A549 (cell line): ENCODE measurements at regions not wholly inside any gene's neighbourhood (a gene's known extent, or its start where the extent isn't known, plus 50 kb on each side); places are given as distances from the start of the nearest gene placed in this dataset.

Experiments used
- ATAC-seq, 2 experiments: fragments of 200-7000 bp in 1 of 2; fragments of >200 bp in 1 of 2; cut with Nextera tagmentation in 1 of 2; cut with Tn5 transposase in 1 of 2; 3 replicates each; pipeline versions ENCODE4 v1.8.0 to v1.9.1; 2018 to 2020; ENCODE audit warnings: mild to moderate bottlenecking in 1 of 2, moderate library complexity in 1 of 2
- CTCF ChIA-PET: fragments of 300-600 bp; sonication (Branson Sonifier 250); formaldehyde crosslinking; extraction: SDS; loops from one replicate; lab custom pipeline; 2021; ENCODE audit warnings: antibody characterized with exemption, inconsistent platforms; lab: Yijun Ruan, JAX
- POLR2A ChIA-PET: fragments of 350-600 bp; formaldehyde crosslinking; extraction: SDS; loops from one replicate; lab custom pipeline; 2021; ENCODE audit warnings: antibody characterized with exemption, inconsistent platforms; lab: Yijun Ruan, JAX
- DNase-seq, 2 experiments: peaks; one replicate each; pipeline versions ENCODE4 v3.0.0 to v3.0.0-alpha.2; 2011 to 2016; ENCODE audit warnings: low read depth in 1 of 2, low spot score in 1 of 2
- FAIRE-seq: peaks from 2 replicates; lab custom pipeline; 2011; peaks lifted over from hg19 to GRCh38; lab: Jason Lieb, UNC
- H3K27ac ChIP-seq, 2 experiments: fragments of >200 bp; sonication (Bioruptor Twin); formaldehyde crosslinking; 3 replicates each; pipeline ENCODE4 v1.5.1; 2016 to 2017
- H3K4me1 ChIP-seq: fragments of >200 bp; sonication (Bioruptor Twin); formaldehyde crosslinking; 3 replicates; pipeline ENCODE4 v1.6.1; 2016
- H3K4me2 ChIP-seq: fragments of >200 bp; sonication (Bioruptor Twin); formaldehyde crosslinking; 3 replicates; pipeline ENCODE4 v1.6.1; 2016
- H3K4me3 ChIP-seq: fragments of >200 bp; sonication (Bioruptor Twin); formaldehyde crosslinking; 3 replicates; pipeline ENCODE4 v1.5.1; 2016
- H3K9me3 ChIP-seq: fragments of >200 bp; sonication (Bioruptor Twin); formaldehyde crosslinking; 3 replicates; pipeline ENCODE4 v1.6.1; 2016
- CHD4 ChIP-seq: fragments of 200-600 bp; sonication (generic); IDR thresholded peaks from 2 replicates; pipeline ENCODE4 v1.6.1; 2016; ENCODE audit warnings: antibody characterized with exemption, mild to moderate bottlenecking, borderline replicate concordance
- GATA3 ChIP-seq: IDR thresholded peaks from 2 replicates; pipeline ENCODE4 v1.6.1; 2012; ENCODE audit warnings: borderline replicate concordance
- HDAC2 ChIP-seq: fragments of 200-600 bp; sonication (generic); IDR thresholded peaks from 2 replicates; pipeline ENCODE4 v1.6.1; 2016
- HEYL ChIP-seq: fragments of 250-450 bp; sonication (Bioruptor Pico); IDR thresholded peaks from 2 replicates; pipeline ENCODE4 v1.8.0; 2021; ENCODE audit warnings: mild to moderate bottlenecking, moderate library complexity
- HMGXB4 ChIP-seq: fragments of 250-450 bp; sonication (Bioruptor Pico); IDR thresholded peaks from 2 replicates; pipeline ENCODE4 v1.5.0; 2021; ENCODE audit warnings: mild to moderate bottlenecking, moderate library complexity, borderline replicate concordance
- HOXA7 ChIP-seq: fragments of 250-450 bp; sonication (Bioruptor Pico); IDR thresholded peaks from 2 replicates; pipeline ENCODE4 v1.5.0; 2020; ENCODE audit warnings: mild to moderate bottlenecking, moderate library complexity
- HOXB13 ChIP-seq: fragments of 250-450 bp; sonication (Bioruptor Pico); IDR thresholded peaks from 2 replicates; pipeline ENCODE4 v1.5.0; 2020; ENCODE audit warnings: low read depth, mild to moderate bottlenecking, moderate library complexity
- JUN ChIP-seq, 2 experiments: fragments of >200 bp; sonication (Bioruptor Twin); formaldehyde crosslinking; IDR thresholded peaks; 2 replicates in 1 of 2; 3 replicates in 1 of 2; pipeline ENCODE4 v1.6.1; 2016 to 2017
- KDM5A ChIP-seq: fragments of 200-600 bp; sonication (generic); IDR thresholded peaks from 2 replicates; pipeline ENCODE4 v1.6.1; 2016; ENCODE audit warnings: antibody characterized with exemption, mild to moderate bottlenecking
- MYC ChIP-seq: IDR thresholded peaks from 2 replicates; pipeline ENCODE4 v1.6.1; 2012; ENCODE audit warnings: mild to moderate bottlenecking, inconsistent platforms, low read length, improper control_type of control experiment, borderline replicate concordance
- PHF8 ChIP-seq: fragments of 200-600 bp; sonication (generic); IDR thresholded peaks from 2 replicates; pipeline ENCODE4 v1.6.1; 2016; ENCODE audit warnings: low read depth, mild to moderate bottlenecking, antibody characterized with exemption, moderate library complexity, borderline replicate concordance
- RAD21 ChIP-seq, 2 experiments: fragments of >200 bp in 1 of 2; sonication (Bioruptor Twin) in 1 of 2; formaldehyde crosslinking in 1 of 2; IDR thresholded peaks in 1 of 2; conservative IDR thresholded peaks in 1 of 2; 2 replicates in 1 of 2; 3 replicates in 1 of 2; pipeline ENCODE4 v1.6.1; 2012 to 2018; ENCODE audit warnings: inconsistent platforms in 1 of 2
- RARB ChIP-seq: fragments of 250-450 bp; sonication (Bioruptor Pico); IDR thresholded peaks from 2 replicates; pipeline ENCODE4 v1.8.0; 2021; ENCODE audit warnings: mild to moderate bottlenecking, moderate library complexity
- ZFP36 ChIP-seq: fragments of 450-650 bp; IDR thresholded peaks from 2 replicates; pipeline ENCODE4 v1.6.1; 2014; ENCODE audit warnings: borderline replicate concordance; ENCODE audit not compliant: partially characterized antibody
- ZNF302 ChIP-seq: fragments of 250-450 bp; sonication (Bioruptor Pico); IDR thresholded peaks from 2 replicates; pipeline ENCODE4 v1.9.0; 2021; ENCODE audit warnings: inconsistent platforms, mild to moderate bottlenecking, moderate library complexity
- ZSCAN20 ChIP-seq: fragments of 250-450 bp; sonication (Bioruptor Pico); IDR thresholded peaks from 2 replicates; pipeline ENCODE4 v1.8.0; 2022; ENCODE audit warnings: mild to moderate bottlenecking, moderate library complexity
- WGBS: methylation state at CpG from one replicate; pipeline ENCODE4 v1.1.6; 2017; ENCODE audit errors: missing lambda C conversion rate; 5-methylcytosine and 5-hydroxymethylcytosine counted together
- TF ChIP-seq, protein P1 (sequence below): fragments of 450-650 bp; IDR thresholded peaks from 2 replicates; pipeline ENCODE4 v1.6.1; 2014; ENCODE audit warnings: antibody characterized with exemption
- TF ChIP-seq, protein P2 (sequence below): fragments of >200 bp; sonication (Bioruptor Twin); formaldehyde crosslinking; IDR thresholded peaks from 3 replicates; pipeline ENCODE4 v1.6.1; 2016
- TF ChIP-seq, protein P3 (sequence below): fragments of >200 bp; sonication (Bioruptor Twin); formaldehyde crosslinking; IDR thresholded peaks from 2 replicates; pipeline ENCODE4 v1.6.1; 2016
- TF ChIP-seq, protein P4 (sequence below): fragments of >200 bp; sonication (Bioruptor Twin); formaldehyde crosslinking; IDR thresholded peaks from 3 replicates; pipeline ENCODE4 v1.5.1; 2016
- TF ChIP-seq, protein P5 (sequence below): IDR thresholded peaks from 2 replicates; pipeline ENCODE4 v1.6.1; 2012; ENCODE audit warnings: low read depth, borderline replicate concordance

- WGBS, result 86% methylated on average over 9 of the region's 9 CpGs
- FAIRE-seq, result no peak
- ChIA-PET POLR2A (no interaction called here), CTCF (no interaction called here)
- H3K27ac ChIP-seq, result no peak overlapping the region
- H3K4me3 ChIP-seq, result no peak overlapping the region
- DNase-seq, result no peak
- H3K4me2 ChIP-seq, result no peak overlapping the region
- TF ChIP-seq, protein P1, sequence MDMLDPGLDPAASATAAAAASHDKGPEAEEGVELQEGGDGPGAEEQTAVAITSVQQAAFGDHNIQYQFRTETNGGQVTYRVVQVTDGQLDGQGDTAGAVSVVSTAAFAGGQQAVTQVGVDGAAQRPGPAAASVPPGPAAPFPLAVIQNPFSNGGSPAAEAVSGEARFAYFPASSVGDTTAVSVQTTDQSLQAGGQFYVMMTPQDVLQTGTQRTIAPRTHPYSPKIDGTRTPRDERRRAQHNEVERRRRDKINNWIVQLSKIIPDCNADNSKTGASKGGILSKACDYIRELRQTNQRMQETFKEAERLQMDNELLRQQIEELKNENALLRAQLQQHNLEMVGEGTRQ, result no peak
- TF ChIP-seq RARB (CRISPR knock-in tag), result no peak
- no peak for TF ChIP-seq PHF8
- TF ChIP-seq HMGXB4 (CRISPR knock-in tag), result no peak
- no peak for TF ChIP-seq MYC
- TF ChIP-seq, protein P2, sequence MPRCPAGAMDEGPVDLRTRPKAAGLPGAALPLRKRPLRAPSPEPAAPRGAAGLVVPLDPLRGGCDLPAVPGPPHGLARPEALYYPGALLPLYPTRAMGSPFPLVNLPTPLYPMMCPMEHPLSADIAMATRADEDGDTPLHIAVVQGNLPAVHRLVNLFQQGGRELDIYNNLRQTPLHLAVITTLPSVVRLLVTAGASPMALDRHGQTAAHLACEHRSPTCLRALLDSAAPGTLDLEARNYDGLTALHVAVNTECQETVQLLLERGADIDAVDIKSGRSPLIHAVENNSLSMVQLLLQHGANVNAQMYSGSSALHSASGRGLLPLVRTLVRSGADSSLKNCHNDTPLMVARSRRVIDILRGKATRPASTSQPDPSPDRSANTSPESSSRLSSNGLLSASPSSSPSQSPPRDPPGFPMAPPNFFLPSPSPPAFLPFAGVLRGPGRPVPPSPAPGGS, result no peak
- TF ChIP-seq HDAC2, result no peak
- no peaks in the 10 kb centered on the region for H3K4me1 ChIP-seq
- ATAC-seq, result no peak
- no peaks in the 10 kb centered on the region for H3K9me3 ChIP-seq
Observed at GRCh38 chr13:40330950-40331349, 335.5 kb downstream of the FOXO1 start.

DNA sequence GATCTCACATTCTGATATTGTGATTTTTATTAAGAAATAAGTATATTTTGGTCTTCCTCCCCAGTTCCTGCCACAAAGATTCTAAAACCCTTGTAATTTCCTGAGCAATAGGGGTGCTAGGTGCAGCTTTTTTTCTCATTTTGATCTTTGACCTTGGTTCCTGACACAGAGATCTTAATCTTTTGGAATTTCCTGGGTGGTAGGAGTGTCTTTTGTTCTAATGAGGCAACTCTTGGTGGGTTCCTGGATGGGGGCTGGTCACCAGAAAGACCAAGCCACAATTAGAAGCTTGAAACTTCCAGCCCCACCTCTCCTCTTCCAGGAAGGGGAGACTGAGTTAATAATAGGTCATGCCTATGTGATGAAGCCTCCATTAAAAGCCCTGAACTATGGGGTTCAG is 334.6 kb downstream of the FOXO1 start:
- H3K4me2 ChIP-seq, result no peak overlapping the region

More for the DNA sequence above, 334.6 kb downstream of the FOXO1 start:
- no peak overlapping the region for H3K4me3 ChIP-seq
- FAIRE-seq (no peak), ATAC-seq (no peak), DNase-seq (no peak)
- H3K27ac ChIP-seq, result no peak overlapping the region
- H3K9me3 ChIP-seq, result no peaks in the 10 kb centered on the region
- POLR2A ChIA-PET, result no interaction called here
- TF ChIP-seq, protein P3, sequence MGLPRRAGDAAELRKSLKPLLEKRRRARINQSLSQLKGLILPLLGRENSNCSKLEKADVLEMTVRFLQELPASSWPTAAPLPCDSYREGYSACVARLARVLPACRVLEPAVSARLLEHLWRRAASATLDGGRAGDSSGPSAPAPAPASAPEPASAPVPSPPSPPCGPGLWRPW, result no peak
- no peak for TF ChIP-seq JUN (IDR thresholded peaks at IDR 0.05)
- no peak for TF ChIP-seq HOXA7 (CRISPR knock-in tag)
- no peak for TF ChIP-seq KDM5A
- TF ChIP-seq GATA3, result no peak
- TF ChIP-seq, protein P4, sequence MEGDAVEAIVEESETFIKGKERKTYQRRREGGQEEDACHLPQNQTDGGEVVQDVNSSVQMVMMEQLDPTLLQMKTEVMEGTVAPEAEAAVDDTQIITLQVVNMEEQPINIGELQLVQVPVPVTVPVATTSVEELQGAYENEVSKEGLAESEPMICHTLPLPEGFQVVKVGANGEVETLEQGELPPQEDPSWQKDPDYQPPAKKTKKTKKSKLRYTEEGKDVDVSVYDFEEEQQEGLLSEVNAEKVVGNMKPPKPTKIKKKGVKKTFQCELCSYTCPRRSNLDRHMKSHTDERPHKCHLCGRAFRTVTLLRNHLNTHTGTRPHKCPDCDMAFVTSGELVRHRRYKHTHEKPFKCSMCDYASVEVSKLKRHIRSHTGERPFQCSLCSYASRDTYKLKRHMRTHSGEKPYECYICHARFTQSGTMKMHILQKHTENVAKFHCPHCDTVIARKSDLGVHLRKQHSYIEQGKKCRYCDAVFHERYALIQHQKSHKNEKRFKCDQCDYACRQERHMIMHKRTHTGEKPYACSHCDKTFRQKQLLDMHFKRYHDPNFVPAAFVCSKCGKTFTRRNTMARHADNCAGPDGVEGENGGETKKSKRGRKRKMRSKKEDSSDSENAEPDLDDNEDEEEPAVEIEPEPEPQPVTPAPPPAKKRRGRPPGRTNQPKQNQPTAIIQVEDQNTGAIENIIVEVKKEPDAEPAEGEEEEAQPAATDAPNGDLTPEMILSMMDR, result no peak
- no peak for TF ChIP-seq ZFP36
- TF ChIP-seq HMGXB4 (CRISPR knock-in tag), result no peak
- TF ChIP-seq ZNF302, result no peak
- no peak for TF ChIP-seq HOXB13
- TF ChIP-seq RAD21 (conservative IDR thresholded peaks at IDR 0.05 in 1 of 2, IDR thresholded peaks at IDR 0.05 in 1 of 2), result no peak
- no peak for TF ChIP-seq CHD4
- TF ChIP-seq ZSCAN20 (CRISPR knock-in tag), result no peak
- TF ChIP-seq, protein P5, sequence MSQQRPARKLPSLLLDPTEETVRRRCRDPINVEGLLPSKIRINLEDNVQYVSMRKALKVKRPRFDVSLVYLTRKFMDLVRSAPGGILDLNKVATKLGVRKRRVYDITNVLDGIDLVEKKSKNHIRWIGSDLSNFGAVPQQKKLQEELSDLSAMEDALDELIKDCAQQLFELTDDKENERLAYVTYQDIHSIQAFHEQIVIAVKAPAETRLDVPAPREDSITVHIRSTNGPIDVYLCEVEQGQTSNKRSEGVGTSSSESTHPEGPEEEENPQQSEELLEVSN, result no peak
- no peak for TF ChIP-seq HEYL (CRISPR knock-in tag)
- H3K4me1 ChIP-seq, result peaks cover 8% of the 10 kb centered on the region; the same call in 1 of the 3 replicates
- CTCF ChIA-PET, result no interaction called here
